ENCODE measurements at regions not wholly inside any gene's neighbourhood (a gene's known extent, or its start where the extent isn't known, plus 50 kb on each side); places are given as distances from the start of the nearest gene placed in this dataset.

- no peak overlapping the region for H3K4me2 ChIP-seq (replicated peaks; ENCODE audit: low read depth, low read length, poor library complexity, severe bottlenecking)
- H3K9ac ChIP-seq (ENCODE audit: low read length), result no peak overlapping the region
- H3K79me2 ChIP-seq (ENCODE audit: control insufficient read depth, insufficient read depth, low read length), result no peaks in the 10 kb centered on the region
- H3K4me3 Mint-ChIP-seq, result no peak overlapping the region
- no peak overlapping the region for H3K27ac ChIP-seq (ENCODE audit: low read length in 2 of 2)
- 90% methylated on average over 2 of the region's 3 CpGs for WGBS (ENCODE audit: insufficient coverage)
- intact Hi-C loops (cut with micrococcal nuclease), result no loop called here
- H3K27me3 ChIP-seq (replicated peaks in 1 of 4; ENCODE audit: control extremely low read depth in 1 of 4, control insufficient read depth in 3 of 4, insufficient read depth in 4 of 4, low read length in 3 of 4), result no peaks in the 10 kb centered on the region
- no peaks in the 10 kb centered on the region for H4K20me1 ChIP-seq (ENCODE audit: control insufficient read depth, insufficient read depth, low read length, poor library complexity, severe bottlenecking)
- POLR2A ChIA-PET, result no interaction called here
- H3K4me1 ChIP-seq (ENCODE audit: control insufficient read depth in 2 of 2, insufficient read depth in 2 of 2, low read length in 2 of 2), result no peaks in the 10 kb centered on the region
- CTCF ChIA-PET, result no interaction called here
- H3K27ac Mint-ChIP-seq, result no peak overlapping the region
- no peaks in the 10 kb centered on the region for H3K36me3 ChIP-seq (replicated peaks in 1 of 2; ENCODE audit: control extremely low read depth in 1 of 2, control insufficient read depth in 1 of 2, extremely low read depth in 1 of 2, insufficient read depth in 2 of 2, low read length in 1 of 2)
- no peaks in the 10 kb centered on the region for H3K27me3 Mint-ChIP-seq
- no peak overlapping the region for H2AFZ ChIP-seq (ENCODE audit: insufficient read depth, low read depth, low read length, poor library complexity, severe bottlenecking)
- DNase-seq, result no peak
- ATAC-seq (ENCODE audit: low read depth), result no peak
- peaks cover 6% of the 10 kb centered on the region for H3K9me3 Mint-ChIP-seq (ENCODE audit: insufficient read depth)
- no peak overlapping the region for H3K4me3 ChIP-seq (ENCODE audit: control extremely low read depth in 1 of 5, extremely low read depth in 1 of 5, insufficient read depth in 1 of 5, low read depth in 2 of 5, low read length in 4 of 5)
- H3K4me1 Mint-ChIP-seq, result no peaks in the 10 kb centered on the region
- TF ChIP-seq CTCF (IDR thresholded peaks at IDR 0.05) (no peak), EZH2 (IDR thresholded peaks at IDR 0.05; ENCODE audit: borderline replicate concordance, insufficient read depth, low read depth, low read length, poor library complexity, severe bottlenecking) (no peak)
- H3K9me3 ChIP-seq (ENCODE audit: control extremely low read depth in 1 of 3, control insufficient read depth in 2 of 3, insufficient read depth in 1 of 3, low read length in 2 of 3), result peaks cover 0 to 10% (median 3%) of the 10 kb centered on the region in 3 donors
Observed at GRCh38 chr10:107589081-107589480, 424.6 kb upstream of the SORCS1 start.

- ATAC-seq (ENCODE audit: low read depth) (no peak), DNase-seq (no peak)
- no peak overlapping the region for H3K4me3 ChIP-seq (ENCODE audit: control extremely low read depth in 1 of 5, extremely low read depth in 1 of 5, insufficient read depth in 1 of 5, low read depth in 2 of 5, low read length in 4 of 5)
- H3K27me3 Mint-ChIP-seq, result no peaks in the 10 kb centered on the region
- H3K27me3 ChIP-seq (replicated peaks in 1 of 4; ENCODE audit: control extremely low read depth in 1 of 4, control insufficient read depth in 3 of 4, insufficient read depth in 4 of 4, low read length in 3 of 4), result no peaks in the 10 kb centered on the region
- H3K4me3 Mint-ChIP-seq, result no peak overlapping the region
- intact Hi-C loops (cut with micrococcal nuclease), result no loop called here
- no peak overlapping the region for H2AFZ ChIP-seq (ENCODE audit: insufficient read depth, low read depth, low read length, poor library complexity, severe bottlenecking)
- no peaks in the 10 kb centered on the region for H3K79me2 ChIP-seq (ENCODE audit: control insufficient read depth, insufficient read depth, low read length)
- H3K9me3 ChIP-seq (ENCODE audit: control extremely low read depth in 1 of 3, control insufficient read depth in 2 of 3, insufficient read depth in 1 of 3, low read length in 2 of 3), result peaks cover 3 to 10% (median 3%) of the 10 kb centered on the region in 3 donors
- no peak overlapping the region for H3K27ac Mint-ChIP-seq
- no peak overlapping the region for H3K9ac ChIP-seq (ENCODE audit: low read length)
- no peaks in the 10 kb centered on the region for H3K4me1 Mint-ChIP-seq
- no peaks in the 10 kb centered on the region for H3K36me3 ChIP-seq (replicated peaks in 1 of 2; ENCODE audit: control extremely low read depth in 1 of 2, control insufficient read depth in 1 of 2, extremely low read depth in 1 of 2, insufficient read depth in 2 of 2, low read length in 1 of 2)
- CTCF ChIA-PET, result no interaction called here
- 100% methylated on average over 1 of the region's 3 CpGs for WGBS (ENCODE audit: insufficient coverage)
- no peaks in the 10 kb centered on the region for H3K4me1 ChIP-seq (ENCODE audit: control insufficient read depth in 2 of 2, insufficient read depth in 2 of 2, low read length in 2 of 2)
- no peaks in the 10 kb centered on the region for H4K20me1 ChIP-seq (ENCODE audit: control insufficient read depth, insufficient read depth, low read length, poor library complexity, severe bottlenecking)
- POLR2A ChIA-PET, result no interaction called here
- H3K4me2 ChIP-seq (replicated peaks; ENCODE audit: low read depth, low read length, poor library complexity, severe bottlenecking), result no peak overlapping the region
- no peak overlapping the region for H3K27ac ChIP-seq (ENCODE audit: low read length in 2 of 2)
- no peak for TF ChIP-seq EZH2 (IDR thresholded peaks at IDR 0.05; ENCODE audit: borderline replicate concordance, insufficient read depth, low read depth, low read length, poor library complexity, severe bottlenecking)
- H3K9me3 Mint-ChIP-seq (ENCODE audit: insufficient read depth), result peaks cover 11% of the 10 kb centered on the region
Observed at GRCh38 chr10:107585630-107586029, 421.1 kb upstream of the SORCS1 start.

All from B cell (primary cell).